Subcutaneous abdominal adipose tissue (tissue), 5 donors: ENCODE measurements at regions not wholly inside any gene's neighbourhood (a gene's known extent, or its start where the extent isn't known, plus 50 kb on each side); places are given as distances from the start of the nearest gene placed in this dataset.

Source experiments
- H3K27ac ChIP-seq: one replicate; pipeline ENCODE4 v1.7.0; 2013; ENCODE audit warnings: low read depth, mild to moderate bottlenecking, inconsistent platforms, low read length, moderate library complexity
- H3K27me3 ChIP-seq, 5 donors: one replicate each; pipeline ENCODE4 v1.7.0; 2013; ENCODE audit warnings: low read length in 5 of 5, inconsistent platforms in 1 of 5; ENCODE audit not compliant: control insufficient read depth in 5 of 5, insufficient read depth in 4 of 5
- H3K36me3 ChIP-seq, 5 donors: one replicate each; pipeline ENCODE4 v1.7.0; 2013; ENCODE audit warnings: low read length in 5 of 5; ENCODE audit not compliant: control insufficient read depth in 5 of 5, insufficient read depth in 5 of 5
- H3K4me1 ChIP-seq, 5 donors: one replicate each; pipeline ENCODE4 v1.7.0; 2013; ENCODE audit warnings: low read length in 5 of 5, mild to moderate bottlenecking in 3 of 5, moderate library complexity in 1 of 5; ENCODE audit not compliant: control insufficient read depth in 5 of 5, insufficient read depth in 5 of 5
- H3K4me3 ChIP-seq, 5 donors: one replicate each; pipeline ENCODE4 v1.7.0; 2013; ENCODE audit warnings: low read length in 5 of 5, low read depth in 1 of 5
- H3K9ac ChIP-seq, 5 donors: one replicate each; pipeline ENCODE4 v1.7.0; 2013; ENCODE audit warnings: low read length in 5 of 5, mild to moderate bottlenecking in 4 of 5, moderate library complexity in 3 of 5
- H3K9me3 ChIP-seq, 5 donors: one replicate each; pipeline ENCODE4 v1.7.0; 2013; ENCODE audit warnings: low read length in 5 of 5; ENCODE audit not compliant: control insufficient read depth in 5 of 5
- donor health status: healthy.
- donor health status: healthy.
- donor health status: healthy.
- donor health status: healthy.
- donor health status: healthy.

- Histone ChIP-seq H3K4me1 (no peaks in the 10 kb centered on the region), H3K36me3 (no peaks in the 10 kb centered on the region), H3K27ac (no peak overlapping the region), H3K9me3 (peaks cover 0 to 8% (median 0%) of the 10 kb centered on the region in 5 donors), H3K4me3 (no peak overlapping the region), H3K9ac (no peak overlapping the region), H3K27me3 (peaks cover 3 to 18% (median 5%) of the 10 kb centered on the region in 5 donors)
Measured at GRCh38 chr10:121648493-121648892, 50.2 kb upstream of the FGFR2 start.

GRCh38 chr10:121648059-121648458 is 49.8 kb upstream of the FGFR2 start:
- peaks cover 0 to 8% (median 0%) of the 10 kb centered on the region in 5 donors for H3K9me3 ChIP-seq
- H3K36me3 ChIP-seq: no peaks in the 10 kb centered on the region
- no peaks in the 10 kb centered on the region for H3K4me1 ChIP-seq
- no peak overlapping the region for H3K27ac ChIP-seq
- peaks cover 3 to 18% (median 5%) of the 10 kb centered on the region in 5 donors for H3K27me3 ChIP-seq
- no peak overlapping the region for H3K9ac ChIP-seq
- no peak overlapping the region for H3K4me3 ChIP-seq
